Ovary (tissue), 7 donors: ENCODE measurements at regions not wholly inside any gene's neighbourhood (a gene's known extent, or its start where the extent isn't known, plus 50 kb on each side); places are given as distances from the start of the nearest gene placed in this dataset.

Experiments used
- DNase-seq, 5 donors: peaks; one replicate each; pipeline ENCODE4 v3.0.0-alpha.2; 2019 to 2020
- H3K27ac ChIP-seq, 2 donors: fragments of 200-600 bp; one replicate each; pipeline versions ENCODE4 v1.5.1 to v1.8.0; 2019 to 2022
- H3K27me3 ChIP-seq: fragments of 200-600 bp; one replicate; pipeline ENCODE4 v1.8.0; 2022
- H3K36me3 ChIP-seq: fragments of 200-600 bp; sonication (generic); one replicate; pipeline ENCODE4 v1.5.1; 2019
- H3K4me1 ChIP-seq: one replicate; pipeline ENCODE4 v1.8.1; 2013; ENCODE audit warnings: mild to moderate bottlenecking, moderate library complexity; ENCODE audit not compliant: insufficient read depth
- H3K4me3 ChIP-seq: fragments of 200-600 bp; sonication (generic); one replicate; pipeline ENCODE4 v1.5.1; 2017
- H3K9me3 ChIP-seq, 2 donors: fragments of 200-600 bp in 1 of 2; sonication (generic) in 1 of 2; one replicate each; pipeline versions ENCODE4 v1.5.1 to v1.8.1; 2013 to 2019; ENCODE audit warnings: mild to moderate bottlenecking in 1 of 2, moderate library complexity in 1 of 2
- CTCF ChIP-seq, 3 donors: fragments of 450-650 bp in 2 of 3; fragments of 200-600 bp in 1 of 3; IDR thresholded peaks; one replicate each; pipeline versions ENCODE4 v1.5.1 to v1.8.0; 2016 to 2022; ENCODE audit warnings: antibody characterized with exemption in 3 of 3, mild to moderate bottlenecking in 1 of 3
- EP300 ChIP-seq: sonication (generic); formaldehyde crosslinking; IDR thresholded peaks from one replicate; pipeline ENCODE4 v1.6.1; 2017; ENCODE audit warnings: antibody characterized with exemption
- POLR2A ChIP-seq: fragments of 450-650 bp; IDR thresholded peaks from one replicate; pipeline ENCODE4 v1.6.1; 2017; ENCODE audit warnings: antibody characterized with exemption, mild to moderate bottlenecking, moderate library complexity
- WGBS, 3 donors: extraction: QIAGEN DNeasy Blood & Tissue Kit in 1 of 3; methylation state at CpG; one replicate each; pipeline versions ENCODE4 v1.1.5 to v1.1.7; 2013 to 2017; 5-methylcytosine and 5-hydroxymethylcytosine counted together
- intact Hi-C, 4 donors: fragments of 100-400 bp; cut with DNase I; formaldehyde crosslinking; loops; one replicate each; pipeline versions ENCODE4 v1.11.0 to v1.15.1; 2022 to 2023
- donor health status: DM: no; HTN: no; CAD: no; lungs with moderate emphysema.
- donor health status: DM: no; HTN: no; CAD: no.
- donor health status: Bipolar disorder and iron deficiency.
- donor health status: DM: no; HTN: no; CAD: no.
- donor health status: DM: yes; HTN: yes; CAD: no.

DNA sequence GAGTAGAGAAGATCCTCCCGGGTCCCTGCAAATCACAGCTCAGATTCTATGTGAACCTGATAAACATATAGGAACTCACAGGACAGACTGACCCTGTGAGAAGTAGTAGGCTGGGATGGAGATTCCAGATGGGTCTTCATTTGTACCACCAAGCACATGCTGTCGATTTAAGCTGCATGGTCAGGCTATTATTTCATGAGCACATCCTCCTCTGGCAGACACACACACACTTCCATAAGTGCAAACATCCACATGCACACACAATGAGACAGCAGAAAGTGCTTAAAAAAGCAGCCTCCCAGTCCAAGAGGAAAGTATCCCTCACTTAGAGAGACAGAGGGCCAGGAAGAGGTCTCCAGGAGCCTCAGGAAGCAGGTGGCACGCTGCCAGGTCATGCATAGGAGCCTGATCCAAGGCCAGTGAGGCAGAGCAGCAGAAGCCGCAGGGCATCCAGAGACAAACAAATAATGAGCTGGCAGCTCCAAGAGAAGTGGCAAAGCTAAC, 131.8 kb downstream of the UNC5CL start:
- peak in 2 of 5 donors; percentile 46 to 52 for DNase-seq
- 33 to 48% (median 48%) methylated on average over 4 of the region's 4 CpGs for WGBS, 3 donors
- H3K27me3 ChIP-seq = no peaks in the 10 kb centered on the region
- H3K4me3 ChIP-seq = no peak overlapping the region
- H3K27ac ChIP-seq = no peak overlapping the region
- TF ChIP-seq EP300 (no peak), CTCF (IDR thresholded peaks at IDR 0.05) (no peak), POLR2A (no peak)
- no peaks in the 10 kb centered on the region for H3K9me3 ChIP-seq
- intact Hi-C loops = no loop called here
- H3K4me1 ChIP-seq = peaks cover 5% of the 10 kb centered on the region
- no peaks in the 10 kb centered on the region for H3K36me3 ChIP-seq

- intact Hi-C loops = no loop called here
- DNase-seq = no peak
- Histone ChIP-seq H3K9me3 (no peaks in the 10 kb centered on the region), H3K27me3 (no peaks in the 10 kb centered on the region), H3K4me1 (peaks cover 5% of the 10 kb centered on the region), H3K27ac (no peak overlapping the region), H3K36me3 (no peaks in the 10 kb centered on the region), H3K4me3 (no peak overlapping the region)
- 55 to 75% (median 69%) methylated on average over 3 of the region's 3 CpGs for WGBS, 3 donors
- TF ChIP-seq CTCF (IDR thresholded peaks at IDR 0.05) (no peak), EP300 (no peak), POLR2A (no peak)
Observed at GRCh38 chr6:40906759-40907158, 132.3 kb downstream of the UNC5CL start.

GRCh38 chr6:40904583-40905194, 134.3 kb downstream of the UNC5CL start:
- Histone ChIP-seq H3K4me3 (no peak overlapping the region), H3K4me1 (peaks cover 6% of the 10 kb centered on the region), H3K9me3 (no peaks in the 10 kb centered on the region), H3K27ac (no peak overlapping the region), H3K36me3 (no peaks in the 10 kb centered on the region), H3K27me3 (no peaks in the 10 kb centered on the region)
- intact Hi-C loops = no loop called here
- TF ChIP-seq CTCF (IDR thresholded peaks at IDR 0.05) = no peak
- no peak for TF ChIP-seq POLR2A
- WGBS, 3 donors = 59 to 67% (median 61%) methylated on average over 2 of the region's 2 CpGs
- DNase-seq = no peak

GRCh38 chr6:40903456-40903855, 135.6 kb downstream of the UNC5CL start:
- intact Hi-C loops = no loop called here
- 18 to 22% (median 21%) methylated on average over 1 of the region's 1 CpG for WGBS, 3 donors

More at GRCh38 chr6:40903456-40903855, 135.6 kb downstream of the UNC5CL start:
- H3K9me3 ChIP-seq = no peaks in the 10 kb centered on the region
- H3K36me3 ChIP-seq = no peaks in the 10 kb centered on the region
- TF ChIP-seq POLR2A (no peak), EP300 (no peak), CTCF (IDR thresholded peaks at IDR 0.05) (no peak)
- DNase-seq = no peak
- no peak overlapping the region for H3K27ac ChIP-seq
- H3K4me1 ChIP-seq = peaks cover 6% of the 10 kb centered on the region
- no peaks in the 10 kb centered on the region for H3K27me3 ChIP-seq
- H3K4me3 ChIP-seq = no peak overlapping the region
